Transverse colon (tissue), 4 donors: ENCODE measurements at regions not wholly inside any gene's neighbourhood (a gene's known extent, or its start where the extent isn't known, plus 50 kb on each side); places are given as distances from the start of the nearest gene placed in this dataset.

Experiments used
- CTCF ChIP-seq, 5 experiments: fragments of 200-600 bp in 3 of 5; fragments of 450-650 bp in 2 of 5; sonication (generic) in 3 of 5; IDR thresholded peaks; 1 replicate in 2 of 5; 2 replicates in 3 of 5; pipeline ENCODE4 v1.5.1; 2016 to 2017; ENCODE audit warnings: antibody characterized with exemption in 5 of 5, inconsistent platforms in 3 of 5, mild to moderate bottlenecking in 2 of 5, moderate library complexity in 1 of 5
- EP300 ChIP-seq: sonication (generic); formaldehyde crosslinking; IDR thresholded peaks from one replicate; pipeline ENCODE4 v1.6.1; 2017; ENCODE audit warnings: antibody characterized with exemption, low read depth
- POLR2AphosphoS5 ChIP-seq, 3 donors: sonication (generic); formaldehyde crosslinking; IDR thresholded peaks; one replicate each; pipeline ENCODE4 v1.6.1; 2016; ENCODE audit warnings: antibody characterized with exemption in 3 of 3

GRCh38 chr20:17797161-17797560 lies 97.4 kb downstream of the BANF2 start:
- TF ChIP-seq CTCF (IDR thresholded peaks at IDR 0.05) (no peak), POLR2AphosphoS5 (IDR thresholded peaks at IDR 0.05) (no peak), EP300 (no peak)
